C4-2B (cell line): ENCODE measurements at regions not wholly inside any gene's neighbourhood (a gene's known extent, or its start where the extent isn't known, plus 50 kb on each side); places are given as distances from the start of the nearest gene placed in this dataset.

Experiments
- CTCF ChIP-seq: fragments of 450-650 bp; conservative IDR thresholded peaks from 2 replicates; pipeline ENCODE4 v1.5.1; 2017; ENCODE audit warnings: mild to moderate bottlenecking
- ZFX ChIP-seq: fragments of 450-650 bp; IDR thresholded peaks from 2 replicates; pipeline ENCODE4 v1.6.1; 2017

DNA sequence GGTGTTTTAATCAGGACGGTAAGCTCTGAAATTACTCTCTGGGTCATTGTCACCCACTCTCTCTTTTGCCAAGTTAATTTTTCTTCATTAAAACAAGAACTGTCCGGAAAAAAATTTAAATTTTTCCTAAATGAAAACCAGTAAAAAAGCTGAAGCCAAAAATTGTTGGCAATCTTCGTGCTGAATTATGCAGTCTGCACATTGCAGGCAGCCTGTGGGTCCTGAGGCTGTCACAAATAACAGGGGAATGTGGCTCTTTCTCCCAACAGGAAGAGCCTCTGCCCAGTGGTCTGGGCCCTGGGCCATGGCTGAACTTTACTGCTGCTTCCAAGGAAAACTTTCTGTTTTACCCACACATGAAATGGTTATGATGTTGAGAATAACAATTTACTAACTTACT lies 153.9 kb upstream of the SPAG17 start:
- TF ChIP-seq CTCF (no peak), ZFX (no peak)
